ENCODE measurements at regions not wholly inside any gene's neighbourhood (a gene's known extent, or its start where the extent isn't known, plus 50 kb on each side); places are given as distances from the start of the nearest gene placed in this dataset.

DNA sequence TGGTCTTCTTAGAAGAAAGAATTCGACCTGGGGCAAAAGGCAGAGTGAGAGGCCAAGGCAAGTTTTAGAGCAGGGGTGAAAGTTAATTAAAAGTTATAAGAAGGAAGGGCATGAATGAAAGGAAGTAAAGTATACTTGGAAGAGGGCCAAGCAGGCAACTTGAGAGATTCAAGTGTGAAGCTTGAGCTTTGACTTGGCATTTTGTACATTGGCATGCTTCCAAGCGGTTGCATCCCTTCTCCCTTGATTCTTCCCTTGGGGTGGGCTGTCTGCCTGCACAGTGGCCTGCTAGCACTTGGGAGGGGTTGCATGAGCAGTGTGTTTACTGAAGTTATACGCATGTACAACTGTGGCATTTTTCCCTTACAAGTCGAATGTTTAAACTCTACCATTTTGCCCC lies 74.8 kb upstream of the MGAT4C start:
- TF ChIP-seq POLR2AphosphoS5 (IDR thresholded peaks at IDR 0.05) (no peak), POLR2A (IDR thresholded peaks at IDR 0.05) (no peak)
- TF ChIP-seq, protein P1, sequence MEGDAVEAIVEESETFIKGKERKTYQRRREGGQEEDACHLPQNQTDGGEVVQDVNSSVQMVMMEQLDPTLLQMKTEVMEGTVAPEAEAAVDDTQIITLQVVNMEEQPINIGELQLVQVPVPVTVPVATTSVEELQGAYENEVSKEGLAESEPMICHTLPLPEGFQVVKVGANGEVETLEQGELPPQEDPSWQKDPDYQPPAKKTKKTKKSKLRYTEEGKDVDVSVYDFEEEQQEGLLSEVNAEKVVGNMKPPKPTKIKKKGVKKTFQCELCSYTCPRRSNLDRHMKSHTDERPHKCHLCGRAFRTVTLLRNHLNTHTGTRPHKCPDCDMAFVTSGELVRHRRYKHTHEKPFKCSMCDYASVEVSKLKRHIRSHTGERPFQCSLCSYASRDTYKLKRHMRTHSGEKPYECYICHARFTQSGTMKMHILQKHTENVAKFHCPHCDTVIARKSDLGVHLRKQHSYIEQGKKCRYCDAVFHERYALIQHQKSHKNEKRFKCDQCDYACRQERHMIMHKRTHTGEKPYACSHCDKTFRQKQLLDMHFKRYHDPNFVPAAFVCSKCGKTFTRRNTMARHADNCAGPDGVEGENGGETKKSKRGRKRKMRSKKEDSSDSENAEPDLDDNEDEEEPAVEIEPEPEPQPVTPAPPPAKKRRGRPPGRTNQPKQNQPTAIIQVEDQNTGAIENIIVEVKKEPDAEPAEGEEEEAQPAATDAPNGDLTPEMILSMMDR (IDR thresholded peaks at IDR 0.05) = no peak

Data from prostate gland (tissue), 2 donors.